ENCODE measurements at regions not wholly inside any gene's neighbourhood (a gene's known extent, or its start where the extent isn't known, plus 50 kb on each side); places are given as distances from the start of the nearest gene placed in this dataset.

- Histone ChIP-seq H3K4me3 (no peak overlapping the region), H3K4me1 (ENCODE audit: control insufficient read depth in 1 of 2, low read depth in 2 of 2) (no peaks in the 10 kb centered on the region), H3K36me3 (no peaks in the 10 kb centered on the region), H3K9me3 (no peaks in the 10 kb centered on the region), H3K27me3 (replicated peaks; ENCODE audit: insufficient read depth) (no peaks in the 10 kb centered on the region), H3K27ac (no peak overlapping the region)
- no peak for ATAC-seq (ENCODE audit: insufficient number of reproducible peaks, low FRiP score, low read depth)
- no peak for DNase-seq (ENCODE audit: low spot score)
- no peak for TF ChIP-seq CTCF (IDR thresholded peaks at IDR 0.05)
Measured at GRCh38 chrY:15624370-15624769, 1100.0 kb downstream of the NLGN4Y start.

- no peaks in the 10 kb centered on the region for H3K9me3 ChIP-seq
- H3K4me3 ChIP-seq = no peak overlapping the region
- no peaks in the 10 kb centered on the region for H3K36me3 ChIP-seq
- TF ChIP-seq CTCF (IDR thresholded peaks at IDR 0.05) = no peak
- no peaks in the 10 kb centered on the region for H3K4me1 ChIP-seq (ENCODE audit: control insufficient read depth in 1 of 2, low read depth in 2 of 2)
- DNase-seq (ENCODE audit: low spot score) (no peak), ATAC-seq (ENCODE audit: insufficient number of reproducible peaks, low FRiP score, low read depth) (no peak)
- H3K27ac ChIP-seq = no peak overlapping the region
- no peaks in the 10 kb centered on the region for H3K27me3 ChIP-seq (replicated peaks; ENCODE audit: insufficient read depth)
Measured at GRCh38 chrY:15624928-15625327, 1100.6 kb downstream of the NLGN4Y start.

GRCh38 chrY:15648198-15648597 lies 1123.9 kb downstream of the NLGN4Y start:
- H3K36me3 ChIP-seq = no peaks in the 10 kb centered on the region
- H3K4me1 ChIP-seq (ENCODE audit: control insufficient read depth in 1 of 2, low read depth in 2 of 2) = no peaks in the 10 kb centered on the region
- no peaks in the 10 kb centered on the region for H3K9me3 ChIP-seq
- DNase-seq (ENCODE audit: low spot score) = no peak
- no peak overlapping the region for H3K27ac ChIP-seq
- H3K27me3 ChIP-seq (replicated peaks; ENCODE audit: insufficient read depth) = no peaks in the 10 kb centered on the region
- no peak overlapping the region for H3K4me3 ChIP-seq
- TF ChIP-seq CTCF (IDR thresholded peaks at IDR 0.05) = no peak
- no peak for ATAC-seq (ENCODE audit: insufficient number of reproducible peaks, low FRiP score, low read depth)

GRCh38 chrY:15650056-15650455 lies 1125.7 kb downstream of the NLGN4Y start:
- Histone ChIP-seq H3K9me3 (no peaks in the 10 kb centered on the region), H3K4me1 (ENCODE audit: control insufficient read depth in 1 of 2, low read depth in 2 of 2) (no peaks in the 10 kb centered on the region), H3K4me3 (no peak overlapping the region), H3K36me3 (no peaks in the 10 kb centered on the region), H3K27me3 (replicated peaks; ENCODE audit: insufficient read depth) (no peaks in the 10 kb centered on the region), H3K27ac (no peak overlapping the region)
- no peak for DNase-seq (ENCODE audit: low spot score)
- TF ChIP-seq CTCF (IDR thresholded peaks at IDR 0.05) = no peak
- no peak for ATAC-seq (ENCODE audit: insufficient number of reproducible peaks, low FRiP score, low read depth)

GRCh38 chrY:15688531-15688930 lies 1164.2 kb downstream of the NLGN4Y start:
- H3K9me3 ChIP-seq = no peaks in the 10 kb centered on the region
- no peak for DNase-seq (ENCODE audit: low spot score)
- no peak for TF ChIP-seq CTCF (IDR thresholded peaks at IDR 0.05)
- no peak overlapping the region for H3K4me3 ChIP-seq
- ATAC-seq (ENCODE audit: insufficient number of reproducible peaks, low FRiP score, low read depth) = no peak
- no peaks in the 10 kb centered on the region for H3K27me3 ChIP-seq (replicated peaks; ENCODE audit: insufficient read depth)
- no peak overlapping the region for H3K27ac ChIP-seq
- no peaks in the 10 kb centered on the region for H3K36me3 ChIP-seq
- no peaks in the 10 kb centered on the region for H3K4me1 ChIP-seq (ENCODE audit: control insufficient read depth in 1 of 2, low read depth in 2 of 2)

Data from thoracic aorta (tissue), 2 donors.